SK-N-SH (cell line): ENCODE measurements at regions not wholly inside any gene's neighbourhood (a gene's known extent, or its start where the extent isn't known, plus 50 kb on each side); places are given as distances from the start of the nearest gene placed in this dataset.
"Not testable (repeated sequence)": the region's sequence is repeated elsewhere in the genome, so short reads cannot be mapped to it uniquely, and the experiment has no call there.

Experiments used
- CTCF ChIA-PET: fragments of 300-600, 350-600 bp; formaldehyde crosslinking; extraction: SDS; loops from one replicate; lab custom pipeline; 2021; lab: Yijun Ruan, JAX
- POLR2A ChIA-PET: fragments of 350-600 bp; sonication (Branson Sonifier 250); formaldehyde crosslinking; extraction: SDS; loops from one replicate; lab custom pipeline; 2020; ENCODE audit warnings: antibody characterized with exemption, inconsistent platforms; lab: Yijun Ruan, JAX
- DNase-seq: peaks from one replicate; pipeline ENCODE4 v3.0.0; 2012
- H2AFZ ChIP-seq: fragments of 200-600 bp; sonication (generic); 2 replicates; pipeline ENCODE4 v1.8.1; 2016; ENCODE audit warnings: antibody characterized with exemption, mild to moderate bottlenecking, low read depth
- H3F3A ChIP-seq: fragments of 200-600 bp; sonication (generic); replicated peaks from 2 replicates; pipeline ENCODE3; 2016; ENCODE audit warnings: antibody characterized with exemption, mild to moderate bottlenecking; ENCODE audit not compliant: insufficient read depth
- H3K27ac ChIP-seq, 2 experiments: fragments of 200-500 bp in 1 of 2; fragments of 200-600 bp in 1 of 2; sonication (Bioruptor generic) in 1 of 2; sonication (generic), shearing (Covaris generic) in 1 of 2; 2 replicates each; pipeline versions ENCODE4 v1.5.1 to v1.6.1; 2014 to 2016; ENCODE audit warnings: low read depth in 2 of 2, inconsistent platforms in 1 of 2, low read length in 1 of 2, mild to moderate bottlenecking in 1 of 2, mixed read lengths in 1 of 2
- H3K27me3 ChIP-seq: fragments of 200-600 bp; sonication (generic), shearing (Covaris generic); 2 replicates; pipeline ENCODE4 v1.6.1; 2016; ENCODE audit warnings: mixed run types; ENCODE audit not compliant: insufficient read depth
- H3K36me3 ChIP-seq, 2 experiments: fragments of 200-500 bp in 1 of 2; fragments of 200-600 bp in 1 of 2; sonication (Bioruptor generic) in 1 of 2; sonication (generic) in 1 of 2; replicated peaks in 1 of 2; 2 replicates each; pipeline versions ENCODE3 to v1.5.1; 2014 to 2016; ENCODE audit warnings: low read length in 1 of 2, mild to moderate bottlenecking in 1 of 2; ENCODE audit not compliant: insufficient read depth in 2 of 2, control insufficient read depth in 1 of 2
- H3K4me1 ChIP-seq, 2 experiments: fragments of 200-500 bp in 1 of 2; fragments of 200-600 bp in 1 of 2; sonication (Bioruptor generic) in 1 of 2; sonication (generic), shearing (Covaris generic) in 1 of 2; 2 replicates each; pipeline versions ENCODE4 v1.5.1 to v1.6.1; 2014 to 2016; ENCODE audit warnings: low read depth in 1 of 2, low read length in 1 of 2, mixed run types in 1 of 2; ENCODE audit not compliant: insufficient read depth in 2 of 2, control insufficient read depth in 1 of 2
- H3K4me2 ChIP-seq: fragments of 200-600 bp; sonication (generic), shearing (Covaris generic); 2 replicates; pipeline ENCODE4 v1.6.1; 2017; ENCODE audit warnings: mixed run types
- H3K4me3 ChIP-seq, 2 experiments: fragments of 200-500 bp in 1 of 2; fragments of 200-600 bp in 1 of 2; sonication (Bioruptor generic) in 1 of 2; sonication (generic), shearing (Covaris generic) in 1 of 2; 2 replicates each; pipeline versions ENCODE4 v1.5.1 to v1.8.1; 2014 to 2016; ENCODE audit warnings: low read depth in 2 of 2, inconsistent platforms in 1 of 2, low read length in 1 of 2, mild to moderate bottlenecking in 1 of 2, mixed read lengths in 1 of 2, moderate library complexity in 1 of 2
- H3K79me2 ChIP-seq: fragments of 200-600 bp; sonication (generic); 2 replicates; pipeline ENCODE4 v1.8.1; 2017; ENCODE audit warnings: mild to moderate bottlenecking; ENCODE audit not compliant: insufficient read depth
- H3K9ac ChIP-seq: fragments of 200-600 bp; sonication (generic); 2 replicates; pipeline ENCODE4 v1.6.1; 2017; ENCODE audit warnings: mixed run types
- H3K9me2 ChIP-seq: fragments of 200-600 bp; sonication (generic); 2 replicates; pipeline ENCODE4 v1.6.1; 2017; ENCODE audit warnings: mixed run types
- H3K9me3 ChIP-seq: fragments of 200-600 bp; sonication (generic); 2 replicates; pipeline ENCODE4 v1.6.1; 2017; ENCODE audit warnings: mixed run types, mild to moderate bottlenecking, moderate library complexity
- H4K20me1 ChIP-seq: fragments of 200-600 bp; sonication (generic); 2 replicates; pipeline ENCODE4 v1.6.1; 2017; ENCODE audit warnings: mild to moderate bottlenecking, mixed run types; ENCODE audit not compliant: insufficient read depth
- CHD2 ChIP-seq: fragments of 150-350 bp; IDR thresholded peaks from 2 replicates; pipeline ENCODE4 v1.6.1; 2018; ENCODE audit warnings: low read length; ENCODE audit not compliant: partially characterized antibody
- FOSL2 ChIP-seq: IDR thresholded peaks from 2 replicates; pipeline ENCODE4 v1.4.0; 2012; ENCODE audit warnings: low read depth, mild to moderate bottlenecking, moderate library complexity, borderline replicate concordance
- GABPA ChIP-seq: IDR thresholded peaks from 2 replicates; pipeline ENCODE4 v1.4.0; 2012; ENCODE audit warnings: low read depth, mild to moderate bottlenecking
- GATA2 ChIP-seq: sonication (generic); formaldehyde crosslinking; IDR thresholded peaks from 2 replicates; pipeline ENCODE4 v1.5.0; 2020; ENCODE audit warnings: mild to moderate bottlenecking, missing genetic modification reagents
- JUND ChIP-seq: IDR thresholded peaks from 2 replicates; pipeline ENCODE4 v1.4.0; 2012
- RFX5 ChIP-seq: IDR thresholded peaks from 2 replicates; pipeline ENCODE4 v1.6.1; 2012; ENCODE audit warnings: mild to moderate bottlenecking, improper control_type of control experiment, low read length
- TCF12 ChIP-seq: IDR thresholded peaks from 2 replicates; pipeline ENCODE4 v1.4.0; 2012
- USF1 ChIP-seq: IDR thresholded peaks from 2 replicates; pipeline ENCODE4 v1.4.0; 2012; ENCODE audit warnings: low read depth, borderline replicate concordance
- USF2 ChIP-seq: fragments of 150-350 bp; IDR thresholded peaks from 2 replicates; pipeline ENCODE4 v1.6.1; 2017; ENCODE audit warnings: antibody characterized with exemption, low read length, low read depth, borderline replicate concordance
- WGBS: methylation state at CpG from one replicate; pipeline ENCODE4 v1.1.6; 2017; ENCODE audit warnings: low lambda C conversion rate; 5-methylcytosine and 5-hydroxymethylcytosine counted together
- TF ChIP-seq, protein P1 (sequence below): IDR thresholded peaks from 2 replicates; pipeline ENCODE4; 2012

DNA sequence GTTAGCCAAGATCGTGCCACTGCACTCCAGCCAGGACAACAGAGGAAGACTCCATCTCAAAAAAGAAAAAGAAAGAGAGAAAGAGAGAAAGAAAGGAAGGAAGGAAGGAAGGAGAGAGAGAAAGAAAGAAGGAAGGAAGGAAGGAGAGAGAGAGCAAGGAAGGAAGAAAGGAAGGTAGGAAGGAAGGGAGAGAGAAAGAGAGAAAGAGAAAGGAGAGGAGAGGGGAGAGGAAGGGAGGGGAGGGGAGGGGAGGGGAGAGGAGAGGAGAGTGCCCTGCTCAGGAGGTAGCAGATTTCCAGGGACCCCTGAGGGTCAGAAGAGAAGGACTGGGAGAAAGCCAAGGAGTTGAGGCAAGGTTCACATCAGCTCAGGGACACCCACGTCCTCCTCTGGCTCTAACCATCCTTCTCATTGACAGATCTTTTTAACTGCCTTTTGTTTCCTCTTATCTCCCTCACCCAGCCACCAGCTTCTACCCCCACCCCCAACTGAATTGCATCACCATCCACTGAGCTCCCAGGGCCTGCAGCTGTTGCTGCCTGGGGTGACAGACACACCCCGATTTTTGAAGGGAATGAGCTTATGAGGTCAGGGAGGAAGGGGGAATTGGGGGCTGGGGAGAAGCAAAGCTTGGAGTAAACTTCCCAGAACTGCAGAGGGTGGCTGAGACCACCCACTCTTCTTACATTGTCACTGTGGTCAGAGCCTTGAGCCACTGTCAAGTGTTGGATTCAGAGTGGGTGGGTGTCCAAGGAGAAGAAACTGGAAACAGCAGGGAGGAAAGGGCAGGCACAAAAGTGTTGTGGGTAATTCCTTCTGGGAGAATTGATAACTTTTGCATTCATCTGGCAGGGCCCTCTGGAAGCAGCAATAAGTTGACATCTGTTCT is 91.6 kb downstream of the GLUL start:
- POLR2A ChIA-PET, result no interaction called here

DNA sequence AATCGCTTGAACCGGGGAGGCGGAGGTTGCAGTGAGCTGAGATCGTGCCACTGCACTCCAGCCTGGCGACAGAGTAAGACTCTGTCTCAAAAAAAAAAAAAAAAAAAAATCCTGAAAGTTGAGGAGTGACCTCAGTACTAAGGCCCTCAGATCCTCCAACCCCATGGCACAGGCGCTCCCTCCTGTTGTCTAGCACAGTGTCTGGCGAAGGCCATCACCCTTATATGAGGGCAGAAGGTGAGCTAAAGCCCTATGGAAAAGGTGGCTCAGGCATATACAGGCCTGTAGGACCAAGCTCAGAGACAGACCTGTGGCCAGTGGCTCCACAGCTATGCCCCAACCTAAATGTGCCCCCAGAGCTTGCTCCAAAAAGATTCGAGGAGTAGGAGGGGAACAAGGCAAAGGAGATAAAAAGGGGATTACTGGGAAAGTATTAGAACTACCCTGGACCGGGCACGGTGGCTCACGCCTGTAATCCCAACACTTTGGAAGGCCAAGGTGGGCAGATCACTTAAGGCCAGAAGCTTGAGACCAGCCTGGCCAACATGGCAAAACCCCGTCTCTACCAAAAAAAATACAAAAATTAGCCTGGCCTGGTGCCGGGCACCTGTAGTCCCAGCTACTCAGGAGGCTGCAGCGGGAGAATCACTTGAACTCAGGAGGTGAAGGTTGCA is 92.4 kb downstream of the GLUL start:
- DNase-seq, H3K9me2 ChIP-seq, H3K27me3 ChIP-seq, H3K27ac ChIP-seq, H3K79me2 ChIP-seq, H3F3A ChIP-seq, H3K9me3 ChIP-seq, H2AFZ ChIP-seq, CTCF ChIA-PET, H3K36me3 ChIP-seq, H3K4me1 ChIP-seq, H3K4me3 ChIP-seq, H3K9ac ChIP-seq, H3K4me2 ChIP-seq, H4K20me1 ChIP-seq, POLR2A ChIA-PET: not testable (repeated sequence)
- 39% methylated on average over 14 of the region's 14 CpGs for WGBS

More for the DNA sequence above, 91.6 kb downstream of the GLUL start:
- Histone ChIP-seq H3F3A (no peaks in the 10 kb centered on the region), H3K27me3 (no peaks in the 10 kb centered on the region)
- TF ChIP-seq USF2, result no peak
- TF ChIP-seq, protein P1, sequence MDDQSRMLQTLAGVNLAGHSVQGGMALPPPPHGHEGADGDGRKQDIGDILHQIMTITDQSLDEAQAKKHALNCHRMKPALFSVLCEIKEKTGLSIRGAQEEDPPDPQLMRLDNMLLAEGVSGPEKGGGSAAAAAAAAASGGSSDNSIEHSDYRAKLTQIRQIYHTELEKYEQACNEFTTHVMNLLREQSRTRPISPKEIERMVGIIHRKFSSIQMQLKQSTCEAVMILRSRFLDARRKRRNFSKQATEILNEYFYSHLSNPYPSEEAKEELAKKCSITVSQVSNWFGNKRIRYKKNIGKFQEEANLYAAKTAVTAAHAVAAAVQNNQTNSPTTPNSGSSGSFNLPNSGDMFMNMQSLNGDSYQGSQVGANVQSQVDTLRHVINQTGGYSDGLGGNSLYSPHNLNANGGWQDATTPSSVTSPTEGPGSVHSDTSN, result no peak
- no peak for TF ChIP-seq USF1
- TF ChIP-seq FOSL2, result no peak
- no peak for TF ChIP-seq TCF12
- no peak for TF ChIP-seq GATA2 (CRISPR knock-in tag)
- TF ChIP-seq CHD2, result no peak
- TF ChIP-seq RFX5, result no peak
- no peak for TF ChIP-seq GABPA
- no peak for TF ChIP-seq JUND
- TF ChIP-seq, all 33 proteins: peak for 0
- H3K79me2 ChIP-seq, result no peaks in the 10 kb centered on the region
- H3K4me3 ChIP-seq, result no peak overlapping the region
- H3K4me2 ChIP-seq, result no peak overlapping the region
- no peak overlapping the region for H3K27ac ChIP-seq
- H3K4me1 ChIP-seq, result peaks cover 0 to 4% of the 10 kb centered on the region in 2 experiments; a peak in 1 of 4 replicates
- H3K9me2 ChIP-seq, result no peaks in the 10 kb centered on the region
- 26% methylated on average over 3 of the region's 3 CpGs for WGBS
- no peaks in the 10 kb centered on the region for H4K20me1 ChIP-seq
- no peak overlapping the region for H3K9ac ChIP-seq
- H2AFZ ChIP-seq, result no peak overlapping the region
- H3K9me3 ChIP-seq, result no peaks in the 10 kb centered on the region
- CTCF ChIA-PET, result interaction anchor here (1.0 to 1.5 kb wide), 2 partner anchors 9 to 156 kb away, joined by 3 to 4 read pairs; no protein-coding TSS in a partner anchor
- no peaks in the 10 kb centered on the region for H3K36me3 ChIP-seq
- DNase-seq, result peak; percentile 23
